ENCODE measurements at regions not wholly inside any gene's neighbourhood (a gene's known extent, or its start where the extent isn't known, plus 50 kb on each side); places are given as distances from the start of the nearest gene placed in this dataset.

- no peak for TF ChIP-seq Cebpa-rat (IDR thresholded peaks at IDR 0.05)
- peaks cover 63% of the 10 kb centered on the region for H3K27me3 ChIP-seq
- peak overlapping the region; percentile 72 for H3K4me3 ChIP-seq
- peaks cover 12% of the 10 kb centered on the region for H4K20me1 ChIP-seq
- H3K9ac ChIP-seq, result peak overlapping the region; percentile 61
- H3K4me2 ChIP-seq, result peak overlapping the region; percentile 98
- H3K27ac ChIP-seq, result no peak overlapping the region
- H3K4me1 ChIP-seq, result peaks cover 40% of the 10 kb centered on the region
- no peaks in the 10 kb centered on the region for H3K9me3 ChIP-seq
- H3K36me3 ChIP-seq, result no peaks in the 10 kb centered on the region
Observed at GRCh38 chr20:36093025-36093803, 61.3 kb upstream of the EPB41L1 start.

- H3K4me3 ChIP-seq, result peak overlapping the region; percentile 72
- peaks cover 12% of the 10 kb centered on the region for H4K20me1 ChIP-seq
- peaks cover 63% of the 10 kb centered on the region for H3K27me3 ChIP-seq
- H3K9me3 ChIP-seq, result no peaks in the 10 kb centered on the region
- no peak overlapping the region for H3K9ac ChIP-seq
- H3K27ac ChIP-seq, result no peak overlapping the region
- no peak for TF ChIP-seq Cebpa-rat (IDR thresholded peaks at IDR 0.05)
- H3K4me2 ChIP-seq, result peak overlapping the region; percentile 98
- no peaks in the 10 kb centered on the region for H3K36me3 ChIP-seq
- peaks cover 45% of the 10 kb centered on the region for H3K4me1 ChIP-seq
Observed at GRCh38 chr20:36093804-36094145, 60.8 kb upstream of the EPB41L1 start.

- Histone ChIP-seq H3K27me3 (peaks cover 62% of the 10 kb centered on the region), H4K20me1 (peaks cover 12% of the 10 kb centered on the region), H3K36me3 (no peaks in the 10 kb centered on the region), H3K27ac (no peak overlapping the region), H3K4me3 (no peak overlapping the region), H3K4me1 (peaks cover 53% of the 10 kb centered on the region), H3K9ac (no peak overlapping the region), H3K4me2 (no peak overlapping the region), H3K9me3 (no peaks in the 10 kb centered on the region)
- TF ChIP-seq Cebpa-rat (IDR thresholded peaks at IDR 0.05), result no peak
Observed at GRCh38 chr20:36094497-36094896, 60.0 kb upstream of the EPB41L1 start.

DNA sequence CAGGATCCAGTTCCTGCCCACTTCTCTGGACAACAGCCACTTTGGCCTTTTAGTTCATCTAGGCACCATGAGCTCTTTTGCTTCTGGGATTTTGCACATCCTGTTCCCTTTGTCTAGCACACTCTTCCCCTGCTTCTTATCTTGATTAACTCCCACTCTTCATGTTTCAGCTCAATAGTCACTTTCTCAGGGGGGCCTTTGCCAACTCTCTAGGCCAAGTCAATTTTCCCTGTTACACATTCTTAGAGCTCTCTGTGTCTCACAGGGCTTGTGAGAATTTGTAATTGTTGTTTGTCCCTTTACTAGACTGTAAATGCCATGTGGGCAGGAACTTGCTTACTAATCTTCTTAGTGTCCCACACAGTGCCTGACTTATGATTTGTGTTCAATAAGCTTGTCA, 58.1 kb upstream of the EPB41L1 start:
- Histone ChIP-seq H3K4me3 (no peak overlapping the region), H3K4me1 (peaks cover 72% of the 10 kb centered on the region)

DNA sequence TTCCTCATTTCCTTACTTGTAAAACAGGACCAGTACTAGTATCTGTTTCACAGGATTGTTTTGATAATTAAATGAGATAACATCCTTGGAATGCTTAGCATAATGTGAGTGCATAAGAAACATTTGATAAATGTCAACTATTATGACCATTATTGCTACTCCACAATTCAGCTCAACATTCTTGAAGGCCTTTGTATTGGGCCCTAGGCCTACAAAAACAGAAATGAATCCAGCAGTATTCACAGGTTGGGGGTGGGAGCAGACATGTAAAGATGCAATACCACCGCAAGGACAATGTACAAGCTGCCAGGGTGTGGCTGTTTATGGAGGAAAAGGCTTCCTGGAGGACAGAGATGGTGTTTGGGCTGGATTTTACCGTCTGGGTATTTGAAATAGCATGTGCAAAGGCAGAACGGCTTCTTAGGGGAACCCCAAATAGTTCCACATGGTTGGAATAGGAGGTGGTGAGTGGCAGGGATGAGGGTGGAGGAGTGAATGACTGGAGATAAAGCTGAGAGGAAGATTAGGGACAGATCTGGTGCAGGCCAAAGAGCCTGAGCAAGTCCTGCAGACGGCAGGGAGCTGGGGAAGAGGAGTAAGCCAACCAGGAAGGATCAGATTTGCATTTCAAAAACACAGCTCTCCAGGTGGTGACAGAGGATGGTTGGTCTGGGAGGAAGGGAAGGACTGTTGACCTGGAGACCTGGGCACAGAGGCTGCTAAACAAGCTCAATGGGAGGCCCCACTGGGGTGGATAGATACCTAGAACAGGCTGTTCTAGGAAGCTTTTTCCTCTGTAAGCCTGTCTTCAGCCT, 57.0 kb upstream of the EPB41L1 start:
- Histone ChIP-seq H3K9me3 (no peaks in the 10 kb centered on the region), H3K27ac (peak overlapping the region; percentile 97), H3K27me3 (peaks cover 33% of the 10 kb centered on the region), H3K4me3 (no peak overlapping the region), H3K4me1 (peaks cover 78% of the 10 kb centered on the region), H3K4me2 (peak overlapping the region; percentile 73), H3K36me3 (no peaks in the 10 kb centered on the region), H4K20me1 (no peaks in the 10 kb centered on the region), H3K9ac (peak overlapping the region; percentile 75)
- no peak for TF ChIP-seq Cebpa-rat (IDR thresholded peaks at IDR 0.05)

More for the DNA sequence above, 58.1 kb upstream of the EPB41L1 start:
- Histone ChIP-seq H4K20me1 (peaks cover 8% of the 10 kb centered on the region), H3K9me3 (no peaks in the 10 kb centered on the region), H3K27ac (peak overlapping the region; percentile 97; the same call in 1 of the 2 replicates), H3K4me2 (peak overlapping the region; percentile 73), H3K9ac (no peak overlapping the region), H3K36me3 (no peaks in the 10 kb centered on the region), H3K27me3 (peaks cover 44% of the 10 kb centered on the region)
- no peak for TF ChIP-seq Cebpa-rat (IDR thresholded peaks at IDR 0.05)

DNA sequence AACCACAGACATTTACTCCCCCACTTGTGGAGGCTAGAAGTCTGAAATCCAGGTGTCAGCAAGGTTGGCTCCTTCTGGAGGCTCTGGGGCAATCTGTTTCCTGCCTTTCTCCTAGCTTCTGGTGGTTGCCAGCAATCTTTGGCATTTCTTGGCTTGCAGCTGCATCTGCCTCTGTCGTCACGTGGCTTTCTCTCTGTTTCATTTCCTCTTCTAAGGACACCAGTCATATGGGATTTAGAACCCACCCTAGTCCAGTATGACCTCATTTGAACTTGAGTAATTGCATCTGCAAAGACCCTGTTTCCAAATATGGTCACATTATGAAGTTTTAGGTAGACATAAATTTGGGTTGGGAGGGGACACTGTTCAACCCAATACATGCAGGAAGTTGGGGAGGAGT, 56.2 kb upstream of the EPB41L1 start:
- Histone ChIP-seq H3K4me2 (peak overlapping the region; percentile 73), H3K9ac (peak overlapping the region; percentile 75; the same call in 1 of the 2 replicates), H3K4me3 (no peak overlapping the region), H3K36me3 (no peaks in the 10 kb centered on the region), H3K27ac (peak overlapping the region; percentile 97), H3K27me3 (peaks cover 25% of the 10 kb centered on the region), H3K4me1 (peaks cover 79% of the 10 kb centered on the region), H4K20me1 (no peaks in the 10 kb centered on the region), H3K9me3 (no peaks in the 10 kb centered on the region)
- TF ChIP-seq Cebpa-rat (IDR thresholded peaks at IDR 0.05), result peak; percentile 66

DNA sequence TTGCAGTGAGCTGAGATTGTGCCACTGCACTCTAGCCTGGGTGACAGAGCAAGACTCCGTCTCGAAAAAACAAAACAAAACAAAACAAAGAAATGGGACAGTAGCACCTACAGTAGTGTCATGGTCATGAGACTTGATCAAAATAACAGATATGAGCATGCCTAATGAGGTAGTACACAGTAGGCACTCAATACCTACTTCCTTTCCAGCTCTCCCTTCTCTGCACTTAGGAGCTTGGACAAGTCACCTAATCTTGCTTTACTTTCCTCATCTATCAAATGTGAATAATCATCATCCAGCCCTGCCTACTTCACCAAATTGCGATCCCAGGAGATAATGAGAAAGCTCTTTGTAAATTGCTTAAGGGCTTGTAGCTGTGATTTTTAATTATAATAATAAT, 55.4 kb upstream of the EPB41L1 start:
- H3K4me1 ChIP-seq, result peaks cover 77% of the 10 kb centered on the region
- peak overlapping the region; percentile 73 for H3K4me2 ChIP-seq
- peak overlapping the region; percentile 97 for H3K27ac ChIP-seq
- no peaks in the 10 kb centered on the region for H4K20me1 ChIP-seq
- no peak overlapping the region for H3K4me3 ChIP-seq
- H3K9me3 ChIP-seq, result no peaks in the 10 kb centered on the region
- peak overlapping the region; percentile 54; the same call in 1 of the 2 replicates for H3K9ac ChIP-seq
- peaks cover 17% of the 10 kb centered on the region for H3K27me3 ChIP-seq
- H3K36me3 ChIP-seq, result no peaks in the 10 kb centered on the region
- TF ChIP-seq Cebpa-rat (IDR thresholded peaks at IDR 0.05), result no peak

DNA sequence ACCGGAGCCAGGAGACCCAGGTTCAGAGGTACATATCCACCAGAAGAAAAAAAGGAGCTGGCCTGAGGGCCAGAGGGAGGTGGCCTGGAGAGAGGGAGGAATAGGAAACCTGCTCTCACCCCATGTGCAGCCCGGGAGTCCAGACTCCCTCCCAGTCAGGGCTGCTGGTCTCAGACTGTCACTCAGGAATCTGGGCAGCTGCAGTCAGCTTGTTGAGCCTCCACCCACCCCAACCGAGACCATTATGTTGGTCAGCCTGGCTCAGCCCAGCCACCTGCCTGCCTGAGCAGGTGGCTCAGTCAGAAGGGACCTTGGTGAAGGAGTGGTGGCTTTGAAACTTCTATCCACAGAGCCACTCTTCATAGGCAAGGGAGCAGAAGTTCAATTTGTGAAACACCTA, 53.3 kb upstream of the EPB41L1 start:
- H4K20me1 ChIP-seq, result no peaks in the 10 kb centered on the region
- H3K4me2 ChIP-seq, result peak overlapping the region; percentile 73
- no peaks in the 10 kb centered on the region for H3K9me3 ChIP-seq
- H3K9ac ChIP-seq, result peak overlapping the region; percentile 37; the same call in 1 of the 2 replicates
- H3K27me3 ChIP-seq, result no peaks in the 10 kb centered on the region
- TF ChIP-seq Cebpa-rat (IDR thresholded peaks at IDR 0.05), result no peak
- no peak overlapping the region for H3K4me3 ChIP-seq
- no peaks in the 10 kb centered on the region for H3K36me3 ChIP-seq
- H3K4me1 ChIP-seq, result peaks cover 74% of the 10 kb centered on the region
- H3K27ac ChIP-seq, result peak overlapping the region; percentile 97

GRCh38 chr20:36102306-36102705, 52.2 kb upstream of the EPB41L1 start:
- Histone ChIP-seq H3K9me3 (no peaks in the 10 kb centered on the region), H3K9ac (no peak overlapping the region), H3K27me3 (no peaks in the 10 kb centered on the region), H3K27ac (peak overlapping the region; percentile 68), H3K4me1 (peaks cover 63% of the 10 kb centered on the region), H4K20me1 (no peaks in the 10 kb centered on the region), H3K4me2 (peak overlapping the region; percentile 73), H3K36me3 (no peaks in the 10 kb centered on the region), H3K4me3 (no peak overlapping the region)
- TF ChIP-seq Cebpa-rat (IDR thresholded peaks at IDR 0.05), result no peak

Measured in BLaER1 (cell line).